ENCODE measurements at regions not wholly inside any gene's neighbourhood (a gene's known extent, or its start where the extent isn't known, plus 50 kb on each side); places are given as distances from the start of the nearest gene placed in this dataset.

DNA sequence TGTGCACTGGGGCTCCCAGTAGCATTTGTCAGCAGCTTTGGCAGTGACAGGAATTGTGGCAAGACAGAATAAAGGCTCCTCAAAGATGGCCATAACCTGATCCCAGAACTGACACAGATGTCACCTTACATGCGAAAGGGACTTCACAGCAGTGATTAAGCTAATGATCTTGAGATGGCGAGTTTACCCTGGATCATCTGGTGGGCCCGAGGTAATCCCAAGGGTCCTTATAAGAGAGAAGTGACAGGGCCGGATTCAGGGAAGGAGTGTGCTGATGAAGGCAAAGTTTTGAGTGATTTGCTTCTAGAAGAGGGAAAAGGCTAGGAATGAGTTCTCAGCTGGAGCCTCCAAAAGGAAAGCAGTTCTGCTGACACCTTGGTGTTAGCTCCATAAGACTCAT lies 333.9 kb downstream of the LPIN1 start:
- no peak for TF ChIP-seq POLR2A (IDR thresholded peaks at IDR 0.05)
- TF ChIP-seq, protein P1, sequence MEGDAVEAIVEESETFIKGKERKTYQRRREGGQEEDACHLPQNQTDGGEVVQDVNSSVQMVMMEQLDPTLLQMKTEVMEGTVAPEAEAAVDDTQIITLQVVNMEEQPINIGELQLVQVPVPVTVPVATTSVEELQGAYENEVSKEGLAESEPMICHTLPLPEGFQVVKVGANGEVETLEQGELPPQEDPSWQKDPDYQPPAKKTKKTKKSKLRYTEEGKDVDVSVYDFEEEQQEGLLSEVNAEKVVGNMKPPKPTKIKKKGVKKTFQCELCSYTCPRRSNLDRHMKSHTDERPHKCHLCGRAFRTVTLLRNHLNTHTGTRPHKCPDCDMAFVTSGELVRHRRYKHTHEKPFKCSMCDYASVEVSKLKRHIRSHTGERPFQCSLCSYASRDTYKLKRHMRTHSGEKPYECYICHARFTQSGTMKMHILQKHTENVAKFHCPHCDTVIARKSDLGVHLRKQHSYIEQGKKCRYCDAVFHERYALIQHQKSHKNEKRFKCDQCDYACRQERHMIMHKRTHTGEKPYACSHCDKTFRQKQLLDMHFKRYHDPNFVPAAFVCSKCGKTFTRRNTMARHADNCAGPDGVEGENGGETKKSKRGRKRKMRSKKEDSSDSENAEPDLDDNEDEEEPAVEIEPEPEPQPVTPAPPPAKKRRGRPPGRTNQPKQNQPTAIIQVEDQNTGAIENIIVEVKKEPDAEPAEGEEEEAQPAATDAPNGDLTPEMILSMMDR (IDR thresholded peaks at IDR 0.05) = no peak

Measured in suprapubic skin (tissue), 3 donors.